KMS-11 (cell line): ENCODE measurements at regions not wholly inside any gene's neighbourhood (a gene's known extent, or its start where the extent isn't known, plus 50 kb on each side); places are given as distances from the start of the nearest gene placed in this dataset.

Experiments
- H2AFZ ChIP-seq: fragments of 200-600 bp; sonication (generic); 2 replicates; pipeline ENCODE4 v1.6.1; 2016; ENCODE audit warnings: antibody characterized with exemption, mixed run types, low read depth
- H3K27ac ChIP-seq: fragments of 200-600 bp; sonication (generic); 2 replicates; pipeline ENCODE4 v1.6.1; 2016; ENCODE audit warnings: mild to moderate bottlenecking, mixed run types
- H3K27me3 ChIP-seq: fragments of 200-600 bp; sonication (generic); 2 replicates; pipeline ENCODE4 v1.6.1; 2017; ENCODE audit warnings: mild to moderate bottlenecking, low read depth, mixed run types, moderate library complexity; ENCODE audit not compliant: insufficient read depth
- H3K36me3 ChIP-seq: fragments of 200-600 bp; sonication (generic); 2 replicates; pipeline ENCODE4 v1.6.1; 2017; ENCODE audit warnings: mild to moderate bottlenecking, mixed run types; ENCODE audit not compliant: insufficient read depth
- H3K4me1 ChIP-seq: fragments of 200-600 bp; sonication (generic); 2 replicates; pipeline ENCODE4 v1.6.1; 2016; ENCODE audit warnings: mild to moderate bottlenecking, low read depth, mixed run types; ENCODE audit not compliant: poor library complexity, severe bottlenecking
- H3K4me2 ChIP-seq: fragments of 200-600 bp; sonication (generic); 2 replicates; pipeline ENCODE4 v1.7.0; 2016; ENCODE audit warnings: mild to moderate bottlenecking, mixed run types
- H3K4me3 ChIP-seq: fragments of 200-600 bp; sonication (generic); IDR thresholded peaks from 2 replicates; pipeline ENCODE4 v1.6.1; 2017; ENCODE audit warnings: low read depth, low read length, mixed read lengths; ENCODE audit not compliant: insufficient read depth
- H3K79me2 ChIP-seq: fragments of 200-600 bp; sonication (generic); 2 replicates; pipeline ENCODE4 v1.6.1; 2016; ENCODE audit warnings: low read depth, mixed run types; ENCODE audit not compliant: insufficient read depth
- H3K9ac ChIP-seq: fragments of 200-600 bp; sonication (generic); 2 replicates; pipeline ENCODE4 v1.6.1; 2016; ENCODE audit warnings: mild to moderate bottlenecking, mixed run types
- H4K20me1 ChIP-seq: fragments of 200-600 bp; sonication (generic); 2 replicates; pipeline ENCODE4 v1.6.1; 2016; ENCODE audit warnings: mild to moderate bottlenecking, mixed run types; ENCODE audit not compliant: insufficient read depth
- TF ChIP-seq, protein P1 (sequence below): fragments of 200-600 bp; sonication (generic); conservative IDR thresholded peaks from 2 replicates; pipeline ENCODE4 v1.6.1; 2017; ENCODE audit warnings: low read depth, mild to moderate bottlenecking, antibody characterized with exemption, low read length, moderate library complexity, mixed read lengths

DNA sequence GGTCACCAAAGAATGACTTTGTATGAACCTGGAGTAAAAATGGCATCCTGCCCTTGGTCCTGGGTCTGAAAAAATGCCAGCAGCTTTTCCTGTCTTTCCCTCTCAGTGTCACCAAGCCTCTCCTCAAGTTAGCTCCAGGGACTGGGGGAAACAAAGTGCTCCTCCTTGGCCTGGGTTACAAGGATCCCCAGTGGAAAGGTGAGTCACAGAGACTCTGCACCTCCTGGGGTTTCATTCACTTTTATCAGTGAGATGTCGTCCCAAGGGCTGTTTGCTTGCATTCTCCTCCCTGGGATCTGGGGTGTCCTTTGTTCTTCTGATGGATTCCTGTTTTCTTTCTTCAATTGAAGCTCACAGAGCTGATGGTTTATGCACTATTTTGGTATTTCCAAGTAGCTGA is 93.2 kb upstream of the CSNK1A1L start:
- Histone ChIP-seq H4K20me1 (no peaks in the 10 kb centered on the region), H3K4me3 (no peak overlapping the region), H3K4me2 (no peak overlapping the region), H3K4me1 (no peaks in the 10 kb centered on the region), H3K27ac (no peak overlapping the region), H3K27me3 (no peaks in the 10 kb centered on the region), H2AFZ (no peak overlapping the region), H3K36me3 (no peaks in the 10 kb centered on the region), H3K79me2 (no peaks in the 10 kb centered on the region), H3K9ac (no peak overlapping the region)
- TF ChIP-seq, protein P1, sequence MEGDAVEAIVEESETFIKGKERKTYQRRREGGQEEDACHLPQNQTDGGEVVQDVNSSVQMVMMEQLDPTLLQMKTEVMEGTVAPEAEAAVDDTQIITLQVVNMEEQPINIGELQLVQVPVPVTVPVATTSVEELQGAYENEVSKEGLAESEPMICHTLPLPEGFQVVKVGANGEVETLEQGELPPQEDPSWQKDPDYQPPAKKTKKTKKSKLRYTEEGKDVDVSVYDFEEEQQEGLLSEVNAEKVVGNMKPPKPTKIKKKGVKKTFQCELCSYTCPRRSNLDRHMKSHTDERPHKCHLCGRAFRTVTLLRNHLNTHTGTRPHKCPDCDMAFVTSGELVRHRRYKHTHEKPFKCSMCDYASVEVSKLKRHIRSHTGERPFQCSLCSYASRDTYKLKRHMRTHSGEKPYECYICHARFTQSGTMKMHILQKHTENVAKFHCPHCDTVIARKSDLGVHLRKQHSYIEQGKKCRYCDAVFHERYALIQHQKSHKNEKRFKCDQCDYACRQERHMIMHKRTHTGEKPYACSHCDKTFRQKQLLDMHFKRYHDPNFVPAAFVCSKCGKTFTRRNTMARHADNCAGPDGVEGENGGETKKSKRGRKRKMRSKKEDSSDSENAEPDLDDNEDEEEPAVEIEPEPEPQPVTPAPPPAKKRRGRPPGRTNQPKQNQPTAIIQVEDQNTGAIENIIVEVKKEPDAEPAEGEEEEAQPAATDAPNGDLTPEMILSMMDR, result no peak

DNA sequence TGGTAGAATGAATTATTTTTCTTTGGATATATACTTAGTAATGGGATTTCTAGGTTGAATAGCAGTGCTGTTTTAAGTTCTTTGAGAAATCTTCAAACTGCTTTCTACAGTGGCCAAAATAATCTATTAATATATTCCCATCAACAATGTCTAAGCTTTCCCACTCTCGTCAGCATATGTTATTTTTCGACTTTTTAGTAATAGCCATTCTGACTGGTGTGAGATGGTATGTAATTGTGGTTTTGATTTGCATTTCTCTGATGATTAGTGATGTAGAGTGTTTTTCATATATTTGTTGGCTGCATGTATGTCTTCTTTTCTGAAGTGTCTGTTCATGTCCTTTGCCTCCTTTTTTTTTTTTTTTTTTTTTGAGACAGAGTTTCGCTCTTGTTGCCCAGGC is 90.2 kb upstream of the CSNK1A1L start:
- TF ChIP-seq, protein P1, result no peak
- H3K79me2 ChIP-seq, result no peaks in the 10 kb centered on the region
- no peak overlapping the region for H3K27ac ChIP-seq
- H3K4me2 ChIP-seq, result no peak overlapping the region
- H3K4me3 ChIP-seq, result no peak overlapping the region
- no peaks in the 10 kb centered on the region for H3K27me3 ChIP-seq
- no peak overlapping the region for H3K9ac ChIP-seq
- no peaks in the 10 kb centered on the region for H3K36me3 ChIP-seq
- H3K4me1 ChIP-seq, result no peaks in the 10 kb centered on the region
- no peaks in the 10 kb centered on the region for H4K20me1 ChIP-seq
- H2AFZ ChIP-seq, result no peak overlapping the region

DNA sequence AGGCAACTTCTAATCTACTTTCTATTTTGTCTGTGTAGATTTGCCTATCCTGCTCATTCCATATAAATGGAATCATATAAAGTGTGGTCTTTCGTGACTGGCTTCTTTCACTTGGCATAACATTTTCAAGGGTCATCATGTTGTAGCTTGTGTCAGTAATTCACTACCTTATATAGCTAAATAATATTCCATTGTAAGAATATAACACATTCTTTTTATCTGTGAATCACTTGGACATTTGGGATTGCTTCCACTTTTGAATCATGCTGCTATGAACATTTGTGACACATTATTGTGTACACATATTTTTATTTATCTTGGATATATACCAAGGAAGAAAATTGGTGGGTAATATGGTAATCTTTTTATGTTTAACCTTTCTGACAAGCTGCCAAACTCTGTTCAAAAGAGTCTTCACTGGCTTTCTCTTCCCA is 89.0 kb upstream of the CSNK1A1L start:
- no peaks in the 10 kb centered on the region for H3K36me3 ChIP-seq
- H2AFZ ChIP-seq, result no peak overlapping the region
- H3K9ac ChIP-seq, result no peak overlapping the region
- TF ChIP-seq, protein P1, result no peak
- H3K27ac ChIP-seq, result no peak overlapping the region
- no peaks in the 10 kb centered on the region for H3K4me1 ChIP-seq
- H3K27me3 ChIP-seq, result no peaks in the 10 kb centered on the region
- H3K4me2 ChIP-seq, result no peak overlapping the region
- H3K4me3 ChIP-seq, result no peak overlapping the region
- no peaks in the 10 kb centered on the region for H4K20me1 ChIP-seq
- no peaks in the 10 kb centered on the region for H3K79me2 ChIP-seq

DNA sequence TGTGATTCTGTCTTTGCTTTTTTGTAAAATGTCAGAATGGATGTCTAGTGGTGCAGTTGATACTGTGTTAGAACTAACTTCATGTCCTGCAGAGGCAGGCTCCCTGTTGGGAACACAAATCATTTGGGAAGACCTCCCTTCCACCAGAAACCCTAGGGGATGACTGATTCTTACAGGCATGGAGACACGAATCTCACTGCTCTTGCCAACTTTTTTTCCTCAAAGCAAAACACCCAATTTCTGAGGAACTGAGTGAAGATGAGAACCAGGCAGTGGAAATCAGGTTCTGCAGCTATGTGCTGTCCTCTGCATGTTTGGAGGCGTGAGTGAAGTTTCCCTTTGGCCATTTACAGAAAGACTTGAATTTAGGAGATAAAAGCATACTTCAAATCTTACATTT is 87.5 kb upstream of the CSNK1A1L start:
- TF ChIP-seq, protein P1, result no peak
- H3K9ac ChIP-seq, result no peak overlapping the region

More for the DNA sequence above, 87.5 kb upstream of the CSNK1A1L start:
- H3K36me3 ChIP-seq, result no peaks in the 10 kb centered on the region
- H3K4me2 ChIP-seq, result no peak overlapping the region
- H3K27me3 ChIP-seq, result no peaks in the 10 kb centered on the region
- no peaks in the 10 kb centered on the region for H3K79me2 ChIP-seq
- no peak overlapping the region for H3K4me3 ChIP-seq
- no peaks in the 10 kb centered on the region for H3K4me1 ChIP-seq
- H4K20me1 ChIP-seq, result no peaks in the 10 kb centered on the region
- H3K27ac ChIP-seq, result no peak overlapping the region
- H2AFZ ChIP-seq, result no peak overlapping the region
